Mesothelial cell of epicardium (in vitro differentiated cells): ENCODE measurements at regions not wholly inside any gene's neighbourhood (a gene's known extent, or its start where the extent isn't known, plus 50 kb on each side); places are given as distances from the start of the nearest gene placed in this dataset.
"Not testable (repeated sequence)": the region's sequence is repeated elsewhere in the genome, so short reads cannot be mapped to it uniquely, and the experiment has no call there.

Experiments used
- DNase-seq, 2 experiments: peaks; one replicate each; pipeline ENCODE4 v3.0.0; 2021; ENCODE audit warnings: low spot score in 2 of 2; ENCODE audit not compliant: unreplicated experiment in 2 of 2
- H3K27ac Mint-ChIP-seq: 2 replicates; pipeline ENCODE4 v1.8.0; 2021; ENCODE audit warnings: mixed read lengths
- H3K27me3 Mint-ChIP-seq: 2 replicates; pipeline ENCODE4 v1.8.0; 2021; ENCODE audit warnings: low read depth, mixed read lengths
- H3K36me3 Mint-ChIP-seq: 2 replicates; pipeline ENCODE4 v1.8.0; 2021; ENCODE audit warnings: mixed read lengths
- H3K4me1 Mint-ChIP-seq: 2 replicates; pipeline ENCODE4 v1.8.0; 2021; ENCODE audit warnings: mixed read lengths
- H3K4me3 Mint-ChIP-seq: 2 replicates; pipeline ENCODE4 v1.8.0; 2021; ENCODE audit warnings: mild to moderate bottlenecking, moderate library complexity, mixed read lengths
- H3K9me3 Mint-ChIP-seq: 2 replicates; pipeline ENCODE4 v1.8.0; 2021; ENCODE audit warnings: mixed read lengths
- CTCF ChIP-seq: fragments of 200-600 bp; sonication (generic); IDR thresholded peaks from one replicate; pipeline ENCODE4 v1.5.0; 2021; ENCODE audit warnings: antibody characterized with exemption; ENCODE audit not compliant: unreplicated experiment

DNA sequence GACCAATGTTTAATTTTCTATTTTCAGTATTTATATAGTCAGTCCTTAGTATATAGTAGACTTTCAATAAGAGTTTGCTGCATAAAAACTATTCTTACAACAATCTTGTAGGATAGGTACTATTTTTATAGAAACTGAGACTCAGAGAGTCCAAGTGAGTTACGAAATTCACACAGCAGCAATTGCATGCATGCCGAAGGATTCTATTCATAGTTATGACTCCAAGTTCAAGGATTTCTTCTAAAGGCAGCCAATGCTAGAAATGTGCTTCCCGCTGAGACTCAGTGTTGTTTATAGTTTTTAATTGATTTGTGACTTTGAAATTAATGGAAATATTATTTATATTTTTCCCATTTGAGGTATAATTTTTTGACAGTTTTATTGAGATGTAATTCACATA is 62.7 kb upstream of the CSNK1A1L start:
- peaks cover 5% of the 10 kb centered on the region for H3K4me1 Mint-ChIP-seq
- TF ChIP-seq CTCF, result no peak
- H3K4me3 Mint-ChIP-seq, result no peak overlapping the region
- H3K27me3 Mint-ChIP-seq, result no peaks in the 10 kb centered on the region
- no peak for DNase-seq
- H3K36me3 Mint-ChIP-seq, result no peaks in the 10 kb centered on the region
- peaks cover 7% of the 10 kb centered on the region for H3K9me3 Mint-ChIP-seq
- H3K27ac Mint-ChIP-seq, result no peak overlapping the region

DNA sequence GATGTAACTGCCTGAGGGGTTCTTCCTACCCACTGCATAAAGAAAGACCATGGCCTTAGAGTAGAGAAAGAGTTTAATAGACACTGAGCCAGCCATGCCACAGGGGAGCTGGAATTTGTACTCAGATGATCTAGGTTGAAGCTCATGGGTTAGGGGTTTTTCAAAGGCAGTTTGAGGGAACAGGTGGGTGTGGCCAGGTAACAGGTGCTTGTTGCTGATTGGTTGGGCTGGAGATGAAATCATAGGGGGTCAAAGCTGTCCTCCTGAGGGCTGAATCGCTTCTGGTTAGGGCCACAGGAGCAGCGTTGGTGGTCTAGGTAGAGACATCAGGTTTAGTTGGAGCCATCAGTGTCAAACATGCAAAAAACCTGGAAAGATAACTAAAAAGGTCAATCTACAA is 59.2 kb upstream of the CSNK1A1L start:
- H3K27me3 Mint-ChIP-seq, result no peaks in the 10 kb centered on the region
- DNase-seq, result no peak
- no peak overlapping the region for H3K27ac Mint-ChIP-seq
- no peak for TF ChIP-seq CTCF
- no peaks in the 10 kb centered on the region for H3K4me1 Mint-ChIP-seq
- no peak overlapping the region for H3K4me3 Mint-ChIP-seq
- peaks cover 34% of the 10 kb centered on the region for H3K9me3 Mint-ChIP-seq
- H3K36me3 Mint-ChIP-seq, result peaks cover 12% of the 10 kb centered on the region

GRCh38 chr13:37163641-37164265 is 58.3 kb upstream of the CSNK1A1L start:
- no peak for DNase-seq
- Mint-ChIP-seq H3K36me3 (peaks cover 16% of the 10 kb centered on the region), H3K4me1 (no peaks in the 10 kb centered on the region), H3K9me3 (peaks cover 42% of the 10 kb centered on the region), H3K27me3 (no peaks in the 10 kb centered on the region), H3K27ac (no peak overlapping the region), H3K4me3 (no peak overlapping the region)
- TF ChIP-seq CTCF, result no peak

DNA sequence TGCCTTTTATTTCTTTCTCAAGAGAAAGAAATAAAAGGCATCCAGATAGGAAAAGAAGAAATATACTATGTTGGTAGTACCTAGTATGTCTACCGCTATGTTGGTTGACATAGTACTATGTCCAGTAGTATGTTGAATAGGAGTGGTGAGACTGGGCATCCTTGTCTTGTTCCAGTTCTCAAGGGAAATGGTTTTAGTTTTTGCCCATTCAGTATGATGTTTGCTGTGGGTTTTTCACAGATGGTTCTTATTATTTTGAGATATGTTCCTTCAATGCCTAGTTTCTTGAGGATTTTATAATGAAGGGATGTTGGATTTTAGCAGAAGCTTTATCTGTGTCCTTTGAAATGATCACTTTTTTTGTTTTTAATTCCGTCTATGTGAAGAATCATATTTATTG is 53.0 kb upstream of the CSNK1A1L start:
- DNase-seq, result no peak
- H3K9me3 Mint-ChIP-seq, result peaks cover 52% of the 10 kb centered on the region
- no peaks in the 10 kb centered on the region for H3K4me1 Mint-ChIP-seq
- peaks cover 18% of the 10 kb centered on the region for H3K36me3 Mint-ChIP-seq
- H3K27me3 Mint-ChIP-seq, result no peaks in the 10 kb centered on the region
- no peak overlapping the region for H3K4me3 Mint-ChIP-seq
- H3K27ac Mint-ChIP-seq, result no peak overlapping the region
- no peak for TF ChIP-seq CTCF

- not testable (repeated sequence) for DNase-seq, H3K4me1 Mint-ChIP-seq, H3K27me3 Mint-ChIP-seq, H3K27ac Mint-ChIP-seq, H3K4me3 Mint-ChIP-seq
- Mint-ChIP-seq H3K9me3 (peaks cover 39% of the 10 kb centered on the region), H3K36me3 (peaks cover 16% of the 10 kb centered on the region)
These were observed 50.2 kb upstream of the CSNK1A1L start for GRCh38 chr13:37155613-37156097.
